Stimulated activated naive CD8-positive, alpha-beta T cell treated with anti-CD3 and anti-CD28 coated beads, Interleukin-15, Interleukin-2, amounts not matched to agents 100 U/mL and 50 U/mL, for 24 hours (primary cell): ENCODE measurements at regions not wholly inside any gene's neighbourhood (a gene's known extent, or its start where the extent isn't known, plus 50 kb on each side); places are given as distances from the start of the nearest gene placed in this dataset.

Experiments used
- ATAC-seq: fragments of 150-1000 bp; cut with Tn5 transposase; one replicate; pipeline ENCODE4 v1.10.0; 2021
- DNase-seq: peaks from one replicate; pipeline ENCODE4 v3.0.0; 2021

- no peak for ATAC-seq
- no peak for DNase-seq
Measured at GRCh38 chr2:22829791-22830190, 555.2 kb upstream of the KLHL29 start.

DNA sequence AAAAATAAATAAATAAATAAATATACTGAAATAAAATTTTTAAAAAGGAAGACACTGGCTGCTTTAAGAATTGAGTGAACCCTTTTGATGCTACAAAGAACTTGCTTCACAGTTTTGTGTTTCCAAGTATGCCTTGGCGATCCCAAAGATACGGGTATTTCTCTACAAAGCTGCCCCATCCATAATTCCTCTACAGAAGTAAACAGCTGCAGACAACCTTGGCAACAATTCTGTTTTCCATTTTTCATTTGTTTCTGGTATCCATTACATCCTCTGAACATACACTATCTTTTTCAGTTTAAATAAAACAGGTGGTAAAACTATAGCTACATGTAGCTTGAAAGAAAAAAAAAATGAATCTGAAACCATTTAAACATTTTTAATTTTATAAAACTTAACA lies 552.8 kb upstream of the KLHL29 start:
- ATAC-seq (no peak), DNase-seq (no peak)

GRCh38 chr2:22838461-22838860 lies 546.5 kb upstream of the KLHL29 start:
- DNase-seq = no peak
- no peak for ATAC-seq

- DNase-seq (no peak), ATAC-seq (no peak)
Measured at GRCh38 chr2:22842205-22842869, 542.6 kb upstream of the KLHL29 start.

GRCh38 chr2:22843919-22844537 lies 541.0 kb upstream of the KLHL29 start:
- ATAC-seq (no peak), DNase-seq (no peak)

GRCh38 chr2:22850310-22850709 lies 534.7 kb upstream of the KLHL29 start:
- ATAC-seq (no peak), DNase-seq (no peak)

DNA sequence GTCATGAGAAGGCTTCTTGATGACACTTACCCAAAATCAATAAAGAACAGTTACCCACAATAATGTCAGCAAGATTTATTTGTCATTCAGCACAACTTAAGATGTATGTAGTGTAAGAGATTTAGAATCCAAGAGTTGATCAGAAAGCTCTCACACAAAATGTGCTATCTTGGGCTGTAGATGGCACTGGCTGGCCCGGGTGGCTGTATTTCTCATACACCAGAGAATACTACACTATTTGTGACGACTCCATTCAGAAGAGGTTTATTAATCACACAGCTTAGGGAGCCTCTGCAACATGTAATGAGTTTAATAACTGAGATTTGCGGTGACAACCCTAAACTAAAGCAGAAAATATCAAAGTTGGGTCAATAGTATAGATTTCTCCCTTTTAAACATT lies 530.4 kb upstream of the KLHL29 start:
- ATAC-seq = no peak
- no peak for DNase-seq

GRCh38 chr2:22855081-22855480 lies 529.9 kb upstream of the KLHL29 start:
- DNase-seq = no peak
- ATAC-seq = no peak

DNA sequence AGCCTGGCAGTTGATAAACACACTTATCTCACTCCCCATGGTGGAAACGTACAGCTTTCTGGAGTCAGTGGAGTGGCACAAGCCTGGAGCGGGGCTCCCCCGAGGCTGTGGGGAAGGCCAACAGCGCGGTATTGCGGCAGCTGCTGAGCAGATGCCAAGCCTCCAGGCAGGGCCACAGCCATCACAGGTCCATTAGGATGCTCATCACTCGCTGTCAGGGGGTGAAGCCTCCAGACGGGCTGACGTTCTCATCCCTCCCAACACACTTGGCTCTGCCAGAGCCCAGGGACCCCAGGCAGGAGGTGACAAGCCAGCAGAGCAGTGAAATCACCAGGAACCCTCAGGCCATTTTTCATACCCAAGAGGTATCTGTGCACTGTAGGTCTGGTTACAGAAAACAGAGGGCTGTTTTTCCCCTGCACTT lies 529.2 kb upstream of the KLHL29 start:
- ATAC-seq (no peak), DNase-seq (no peak)

- ATAC-seq (no peak), DNase-seq (no peak)
Measured at GRCh38 chr2:22867973-22868372, 517.0 kb upstream of the KLHL29 start.

DNA sequence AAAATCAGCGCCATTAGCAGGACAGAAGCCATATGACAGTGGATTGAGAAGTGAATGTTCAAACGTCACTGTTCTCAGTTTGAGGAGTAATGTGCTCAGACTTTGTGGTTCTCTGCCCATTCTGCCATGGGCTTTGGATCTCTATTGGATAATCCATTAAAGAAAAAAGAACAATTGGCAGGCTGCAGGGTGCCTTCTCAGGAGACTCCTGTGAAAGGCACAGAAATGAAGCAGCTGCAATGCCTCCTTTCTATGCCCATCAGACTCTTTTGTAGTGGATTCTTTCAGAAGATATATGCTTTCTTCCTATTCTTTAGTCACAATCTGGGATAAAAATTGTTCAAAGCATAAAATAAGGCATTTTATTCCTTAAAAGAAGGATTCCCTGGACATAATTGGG lies 506.9 kb upstream of the KLHL29 start:
- ATAC-seq (no peak), DNase-seq (no peak)

- ATAC-seq = no peak
- no peak for DNase-seq
Measured at GRCh38 chr2:22879009-22879863, 505.7 kb upstream of the KLHL29 start.

GRCh38 chr2:22880161-22880560 lies 504.8 kb upstream of the KLHL29 start:
- ATAC-seq (no peak), DNase-seq (no peak)

DNA sequence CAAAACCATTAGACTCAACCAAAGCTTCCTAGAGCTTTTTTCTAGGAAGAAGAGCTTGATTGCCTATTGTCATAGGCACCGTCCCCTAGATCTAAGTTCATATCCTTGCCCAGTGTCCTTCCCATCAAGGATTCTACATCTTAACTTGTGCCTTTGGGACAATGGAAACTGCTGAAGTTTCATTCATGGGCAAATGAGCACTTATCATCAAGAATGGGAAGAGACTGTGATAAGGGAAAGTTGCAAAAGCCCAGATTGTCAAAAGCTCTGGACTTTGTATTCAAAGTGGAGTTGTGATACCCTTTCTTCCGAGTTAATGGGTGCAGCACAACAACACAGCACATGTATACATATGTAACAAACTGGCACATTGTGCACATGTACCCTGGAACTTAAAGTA lies 503.0 kb upstream of the KLHL29 start:
- DNase-seq (no peak), ATAC-seq (no peak)

- ATAC-seq (no peak), DNase-seq (no peak)
Measured at GRCh38 chr2:22882643-22883042, 502.3 kb upstream of the KLHL29 start.

DNA sequence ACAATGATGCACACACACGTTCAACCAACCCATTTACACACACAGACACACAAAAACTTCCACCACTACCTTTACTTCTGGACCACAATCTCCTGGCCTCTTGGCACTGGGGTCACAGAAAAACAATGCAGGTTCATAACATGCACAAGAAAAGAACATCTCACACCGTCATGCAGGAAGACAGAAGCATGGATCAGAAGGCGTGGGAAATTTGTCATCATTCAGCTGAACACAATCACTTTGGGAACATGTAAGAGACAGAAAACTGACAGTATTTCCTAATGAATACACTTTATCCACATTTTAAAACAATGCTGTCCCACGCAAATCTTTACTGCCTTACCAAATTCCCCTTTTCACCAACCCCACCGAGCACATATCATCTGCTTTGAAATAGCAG lies 501.9 kb upstream of the KLHL29 start:
- DNase-seq (no peak), ATAC-seq (no peak)

GRCh38 chr2:22885245-22885644 lies 499.7 kb upstream of the KLHL29 start:
- no peak for ATAC-seq
- no peak for DNase-seq

GRCh38 chr2:22887426-22887825 lies 497.6 kb upstream of the KLHL29 start:
- ATAC-seq = no peak
- no peak for DNase-seq

GRCh38 chr2:22887845-22888244 lies 497.1 kb upstream of the KLHL29 start:
- no peak for ATAC-seq
- no peak for DNase-seq

GRCh38 chr2:22890132-22890531 lies 494.8 kb upstream of the KLHL29 start:
- no peak for ATAC-seq
- no peak for DNase-seq

GRCh38 chr2:22893761-22894517 lies 491.0 kb upstream of the KLHL29 start:
- ATAC-seq (no peak), DNase-seq (no peak)

- no peak for DNase-seq
- no peak for ATAC-seq
Measured at GRCh38 chr2:22894761-22895160, 490.2 kb upstream of the KLHL29 start.

- ATAC-seq (no peak), DNase-seq (no peak)
Measured at GRCh38 chr2:22897428-22897827, 487.6 kb upstream of the KLHL29 start.
